Stimulated activated CD8-positive, alpha-beta memory T cell treated with anti-CD3 and anti-CD28 coated beads, Interleukin-15, amount 100 ng/mL, for 4 hours (primary cell): ENCODE measurements at regions not wholly inside any gene's neighbourhood (a gene's known extent, or its start where the extent isn't known, plus 50 kb on each side); places are given as distances from the start of the nearest gene placed in this dataset.

Experiments used
- DNase-seq, 2 donors: peaks; one replicate each; pipeline ENCODE4 v3.0.0-alpha.2; 2020; ENCODE audit warnings: low read depth in 2 of 2

- DNase-seq, result no peak
These were observed 57.8 kb upstream of the TARBP1 start for GRCh38 chr1:234536741-234537140.

GRCh38 chr1:234535763-234536515 lies 57.0 kb upstream of the TARBP1 start:
- no peak for DNase-seq

- no peak for DNase-seq
These were observed 56.2 kb upstream of the TARBP1 start for GRCh38 chr1:234535218-234535617.

GRCh38 chr1:234533975-234534876 lies 55.2 kb upstream of the TARBP1 start:
- no peak for DNase-seq

- no peak for DNase-seq
These were observed 54.3 kb upstream of the TARBP1 start for GRCh38 chr1:234533034-234533891.

GRCh38 chr1:234532503-234532922 lies 53.5 kb upstream of the TARBP1 start:
- no peak for DNase-seq

- no peak for DNase-seq
These were observed 52.2 kb upstream of the TARBP1 start for GRCh38 chr1:234531151-234531635.

GRCh38 chr1:234530672-234531071 lies 51.7 kb upstream of the TARBP1 start:
- no peak for DNase-seq

GRCh38 chr1:234529950-234530237 lies 50.9 kb upstream of the TARBP1 start:
- DNase-seq, result no peak

GRCh38 chr1:234529095-234529949 lies 50.3 kb upstream of the TARBP1 start:
- no peak for DNase-seq
